Osteocyte (in vitro differentiated cells): ENCODE measurements at regions not wholly inside any gene's neighbourhood (a gene's known extent, or its start where the extent isn't known, plus 50 kb on each side); places are given as distances from the start of the nearest gene placed in this dataset.

ENCODE experiments used
- DNase-seq: peaks from one replicate; pipeline ENCODE4 v3.0.0; 2021; ENCODE audit warnings: mixed read lengths; ENCODE audit not compliant: unreplicated experiment; ENCODE audit errors: extremely low spot score
- H3K27ac Mint-ChIP-seq: one replicate; pipeline ENCODE4 v1.8.0; 2021; ENCODE audit warnings: mild to moderate bottlenecking, mixed read lengths; ENCODE audit not compliant: unreplicated experiment
- H3K27me3 Mint-ChIP-seq: one replicate; pipeline ENCODE4 v1.8.0; 2021; ENCODE audit warnings: mixed read lengths; ENCODE audit not compliant: unreplicated experiment
- H3K36me3 Mint-ChIP-seq: one replicate; pipeline ENCODE4 v1.8.0; 2021; ENCODE audit warnings: mixed read lengths; ENCODE audit not compliant: unreplicated experiment
- H3K4me1 Mint-ChIP-seq: one replicate; pipeline ENCODE4 v1.8.0; 2021; ENCODE audit warnings: mixed read lengths; ENCODE audit not compliant: unreplicated experiment
- H3K4me3 Mint-ChIP-seq: one replicate; pipeline ENCODE4 v1.8.0; 2021; ENCODE audit warnings: mild to moderate bottlenecking, moderate library complexity, mixed read lengths; ENCODE audit not compliant: unreplicated experiment
- H3K9me3 Mint-ChIP-seq: one replicate; pipeline ENCODE4 v1.8.0; 2021; ENCODE audit warnings: mixed read lengths; ENCODE audit not compliant: unreplicated experiment
- TF ChIP-seq, protein P1 (sequence below): fragments of 200-600 bp; sonication (generic); IDR thresholded peaks from 2 replicates; pipeline ENCODE4 v1.5.0; 2021; ENCODE audit warnings: antibody characterized with exemption, mild to moderate bottlenecking, moderate library complexity

DNA sequence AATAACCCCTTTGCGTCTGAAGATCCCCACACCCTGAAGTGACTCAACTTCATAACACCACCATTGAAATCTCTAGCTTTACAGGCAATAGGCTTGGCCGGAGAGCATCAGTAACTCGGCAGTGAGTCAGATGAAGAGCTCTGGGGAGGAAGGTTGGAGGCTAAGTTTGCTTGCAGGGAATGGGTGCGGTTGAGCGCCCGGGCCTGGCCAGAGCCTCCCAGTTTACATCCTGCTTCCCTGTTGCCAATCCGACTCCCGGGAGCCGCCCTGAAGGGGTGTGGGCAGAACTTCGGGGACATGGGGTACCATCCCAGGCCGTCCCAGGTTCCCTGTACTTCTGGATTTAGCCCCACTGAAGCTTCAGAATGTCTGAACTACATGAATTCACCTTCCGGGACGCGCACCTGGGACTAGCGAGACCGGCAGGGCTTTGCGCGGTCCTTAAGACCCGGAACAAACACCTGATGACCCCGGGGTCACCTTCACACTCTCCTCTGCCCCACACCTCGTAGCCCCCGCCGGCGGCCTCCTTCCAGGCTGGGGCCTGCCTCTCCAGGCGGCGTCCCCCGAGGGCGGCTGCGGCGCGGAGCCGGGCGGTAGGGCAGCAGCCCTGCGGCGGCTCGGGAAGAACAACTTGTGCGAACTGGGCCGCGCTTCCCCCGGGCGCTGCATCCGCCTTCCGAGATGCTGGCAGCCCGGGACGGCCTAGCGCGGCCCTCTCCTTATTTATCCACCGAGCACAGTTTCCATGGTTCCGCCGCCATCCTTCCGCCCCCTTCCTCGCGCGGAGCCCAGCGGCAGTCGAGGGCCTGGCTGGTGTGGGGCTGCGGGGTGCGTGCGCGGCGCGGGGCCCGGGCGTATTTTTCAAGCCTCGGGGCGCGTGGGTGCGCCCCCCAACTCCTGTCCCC, 56.6 kb upstream of the RREB1 start:
- H3K4me3 Mint-ChIP-seq, result peak overlapping the region; percentile 51
- peak overlapping the region; percentile 41 for H3K27ac Mint-ChIP-seq
- DNase-seq, result no peak
- H3K9me3 Mint-ChIP-seq, result no peaks in the 10 kb centered on the region
- TF ChIP-seq, protein P1, sequence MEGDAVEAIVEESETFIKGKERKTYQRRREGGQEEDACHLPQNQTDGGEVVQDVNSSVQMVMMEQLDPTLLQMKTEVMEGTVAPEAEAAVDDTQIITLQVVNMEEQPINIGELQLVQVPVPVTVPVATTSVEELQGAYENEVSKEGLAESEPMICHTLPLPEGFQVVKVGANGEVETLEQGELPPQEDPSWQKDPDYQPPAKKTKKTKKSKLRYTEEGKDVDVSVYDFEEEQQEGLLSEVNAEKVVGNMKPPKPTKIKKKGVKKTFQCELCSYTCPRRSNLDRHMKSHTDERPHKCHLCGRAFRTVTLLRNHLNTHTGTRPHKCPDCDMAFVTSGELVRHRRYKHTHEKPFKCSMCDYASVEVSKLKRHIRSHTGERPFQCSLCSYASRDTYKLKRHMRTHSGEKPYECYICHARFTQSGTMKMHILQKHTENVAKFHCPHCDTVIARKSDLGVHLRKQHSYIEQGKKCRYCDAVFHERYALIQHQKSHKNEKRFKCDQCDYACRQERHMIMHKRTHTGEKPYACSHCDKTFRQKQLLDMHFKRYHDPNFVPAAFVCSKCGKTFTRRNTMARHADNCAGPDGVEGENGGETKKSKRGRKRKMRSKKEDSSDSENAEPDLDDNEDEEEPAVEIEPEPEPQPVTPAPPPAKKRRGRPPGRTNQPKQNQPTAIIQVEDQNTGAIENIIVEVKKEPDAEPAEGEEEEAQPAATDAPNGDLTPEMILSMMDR, result no peak
- no peaks in the 10 kb centered on the region for H3K27me3 Mint-ChIP-seq
- no peaks in the 10 kb centered on the region for H3K36me3 Mint-ChIP-seq
- peaks cover 10% of the 10 kb centered on the region for H3K4me1 Mint-ChIP-seq

DNA sequence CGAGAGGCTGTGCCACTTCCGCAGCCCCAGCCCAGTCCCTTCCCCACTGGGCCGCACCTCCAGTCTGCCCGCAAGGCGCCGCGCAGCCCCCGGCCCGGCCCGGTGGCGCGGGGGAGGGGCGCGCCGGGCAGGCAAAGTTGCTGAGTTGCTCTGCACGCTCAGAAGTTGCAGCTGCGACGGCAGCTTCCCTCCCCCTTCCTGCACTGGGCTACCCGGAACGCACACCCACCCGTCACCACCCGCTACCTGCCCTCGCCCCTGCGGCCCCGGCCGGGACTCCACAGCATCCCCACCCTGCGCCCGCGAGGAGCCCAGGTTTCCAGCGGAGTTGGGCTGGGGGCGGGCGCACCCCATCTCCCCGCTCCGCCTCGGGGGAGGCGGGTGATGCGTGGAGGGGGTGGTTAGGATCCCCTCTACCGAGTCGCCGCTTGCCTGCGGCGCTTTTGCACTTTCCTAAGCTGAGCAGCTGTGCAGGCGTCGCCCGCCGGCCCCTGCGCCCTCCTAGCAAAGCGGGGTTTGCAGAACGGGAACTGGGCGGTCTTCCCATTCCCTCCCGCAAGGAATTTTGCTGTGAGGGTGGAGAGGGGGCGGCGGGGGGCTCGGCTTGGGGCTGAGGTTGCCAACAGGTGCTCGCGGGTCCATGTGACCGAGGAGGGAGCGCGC, 55.9 kb upstream of the RREB1 start:
- Mint-ChIP-seq H3K27ac (no peak overlapping the region), H3K4me3 (peak overlapping the region; percentile 64), H3K9me3 (no peaks in the 10 kb centered on the region), H3K4me1 (peaks cover 10% of the 10 kb centered on the region), H3K27me3 (no peaks in the 10 kb centered on the region), H3K36me3 (no peaks in the 10 kb centered on the region)
- DNase-seq, result no peak
- TF ChIP-seq, protein P1, result no peak

DNA sequence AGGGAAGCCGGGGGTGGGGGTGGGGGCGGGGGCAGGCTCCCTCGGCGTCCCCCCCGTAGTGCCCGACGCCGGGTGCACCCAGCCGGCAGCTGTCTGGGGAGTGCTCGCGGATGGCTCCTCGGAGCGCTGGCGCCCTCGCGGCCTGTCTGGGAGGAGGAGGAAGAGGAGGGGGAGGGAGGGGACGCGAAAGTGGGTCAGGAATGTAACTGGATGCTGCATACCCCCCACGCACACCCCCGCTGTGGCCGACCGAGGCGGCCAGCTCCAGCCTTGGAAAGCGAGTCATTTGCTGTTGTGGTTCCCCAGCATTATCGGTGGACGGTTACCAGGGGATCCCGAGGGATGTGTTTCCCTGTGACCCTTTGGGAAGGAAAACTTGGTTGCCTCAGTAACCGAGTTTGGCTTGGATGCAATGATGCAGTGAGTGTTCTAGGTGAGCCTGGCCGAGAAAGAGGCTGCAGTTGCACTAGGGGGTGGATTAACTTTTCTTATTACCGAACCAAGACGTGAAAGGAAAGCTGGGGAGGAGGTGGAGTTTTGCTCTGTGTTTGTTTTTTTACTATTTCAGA, 55.2 kb upstream of the RREB1 start:
- H3K4me3 Mint-ChIP-seq, result peak overlapping the region; percentile 60
- peak overlapping the region; percentile 15 for H3K27ac Mint-ChIP-seq
- no peaks in the 10 kb centered on the region for H3K36me3 Mint-ChIP-seq
- no peaks in the 10 kb centered on the region for H3K9me3 Mint-ChIP-seq
- TF ChIP-seq, protein P1, result no peak
- peak; percentile 85 for DNase-seq
- peaks cover 10% of the 10 kb centered on the region for H3K4me1 Mint-ChIP-seq
- H3K27me3 Mint-ChIP-seq, result no peaks in the 10 kb centered on the region

DNA sequence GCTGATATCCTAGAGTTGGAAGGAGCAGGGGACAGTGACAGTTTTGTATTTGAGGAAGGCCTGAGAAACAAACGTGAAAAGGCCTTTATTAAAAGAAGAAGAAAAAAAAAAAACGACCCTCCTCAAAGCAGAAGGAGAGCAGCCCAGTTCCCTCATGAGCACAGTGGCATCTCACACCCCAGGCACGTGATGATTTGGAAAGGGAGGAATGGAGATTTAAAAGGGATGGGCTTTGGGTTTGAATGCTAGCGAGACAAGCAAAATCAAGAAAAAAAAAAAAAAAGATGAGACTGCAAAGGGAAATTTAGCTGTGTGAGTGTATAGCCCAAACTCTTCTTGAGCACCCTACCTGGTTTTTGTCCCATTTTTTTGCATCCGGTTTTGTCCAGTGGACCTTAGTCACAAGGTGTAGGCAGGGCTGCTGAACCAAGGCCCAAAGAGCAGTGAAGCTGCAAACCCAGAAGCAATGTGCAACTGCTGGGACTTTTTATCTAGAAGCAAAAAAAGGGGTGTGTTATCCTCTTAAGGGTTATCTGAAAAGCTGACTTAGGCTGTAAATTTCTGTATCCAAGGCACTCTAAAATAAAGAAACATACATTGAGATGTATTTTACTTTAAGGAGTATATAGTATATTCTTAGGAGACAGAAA, 54.5 kb upstream of the RREB1 start:
- H3K36me3 Mint-ChIP-seq, result no peaks in the 10 kb centered on the region
- no peak for DNase-seq
- peaks cover 11% of the 10 kb centered on the region for H3K4me1 Mint-ChIP-seq
- H3K27me3 Mint-ChIP-seq, result no peaks in the 10 kb centered on the region
- TF ChIP-seq, protein P1, result no peak
- H3K4me3 Mint-ChIP-seq, result peak overlapping the region; percentile 60
- peak overlapping the region; percentile 15 for H3K27ac Mint-ChIP-seq
- H3K9me3 Mint-ChIP-seq, result no peaks in the 10 kb centered on the region
